HEK293T (cell line): ENCODE measurements at regions not wholly inside any gene's neighbourhood (a gene's known extent, or its start where the extent isn't known, plus 50 kb on each side); places are given as distances from the start of the nearest gene placed in this dataset.
"Not testable (repeated sequence)": the region's sequence is repeated elsewhere in the genome, so short reads cannot be mapped to it uniquely, and the experiment has no call there.

Experiments
- CTCF ChIA-PET: fragments of 350-600 bp; formaldehyde crosslinking; extraction: SDS; loops from one replicate; lab custom pipeline; 2021; ENCODE audit warnings: antibody characterized with exemption, inconsistent platforms; lab: Yijun Ruan, JAX
- POLR2A ChIA-PET: fragments of 350-600 bp; formaldehyde crosslinking; extraction: SDS; loops from one replicate; lab custom pipeline; 2020; ENCODE audit warnings: antibody characterized with exemption, inconsistent platforms; lab: Yijun Ruan, JAX
- DNase-seq: peaks from one replicate; pipeline ENCODE4 v3.0.0; 2012; ENCODE audit warnings: mixed read lengths; ENCODE audit errors: extremely low spot score
- ARNT ChIP-seq: fragments of 450-650 bp; IDR thresholded peaks from 2 replicates; pipeline ENCODE4 v1.6.1; 2017; ENCODE audit warnings: mild to moderate bottlenecking
- BHLHE40 ChIP-seq: fragments of 450-650 bp; IDR thresholded peaks from 2 replicates; pipeline ENCODE4 v1.6.1; 2016; ENCODE audit warnings: mild to moderate bottlenecking, moderate library complexity, borderline replicate concordance
- CTBP1 ChIP-seq: fragments of 450-650 bp; IDR thresholded peaks from 2 replicates; pipeline ENCODE4 v1.6.1; 2016; ENCODE audit warnings: borderline replicate concordance
- ELF4 ChIP-seq: fragments of 450-650 bp; IDR thresholded peaks from 2 replicates; pipeline ENCODE4 v1.6.1; 2017; ENCODE audit warnings: antibody characterized with exemption
- FOXA1 ChIP-seq: fragments of 450-650 bp; IDR thresholded peaks from 2 replicates; pipeline ENCODE4 v1.6.1; 2016; ENCODE audit warnings: mild to moderate bottlenecking
- FOXK2 ChIP-seq: fragments of 450-650 bp; IDR thresholded peaks from 2 replicates; pipeline ENCODE4 v1.6.1; 2016; ENCODE audit warnings: mild to moderate bottlenecking
- FOXM1 ChIP-seq: fragments of 450-650 bp; IDR thresholded peaks from 2 replicates; pipeline ENCODE4 v1.6.1; 2017; ENCODE audit warnings: mild to moderate bottlenecking, borderline replicate concordance
- HDGF ChIP-seq: fragments of 450-650 bp; IDR thresholded peaks from 2 replicates; pipeline ENCODE4 v1.6.1; 2017; ENCODE audit warnings: antibody characterized with exemption, borderline replicate concordance
- L3MBTL2 ChIP-seq: fragments of 450-650 bp; conservative IDR thresholded peaks from 2 replicates; pipeline ENCODE4 v1.6.1; 2016; ENCODE audit warnings: mild to moderate bottlenecking
- LEF1 ChIP-seq: fragments of 450-650 bp; IDR thresholded peaks from 2 replicates; pipeline ENCODE4 v1.6.1; 2017; ENCODE audit warnings: mild to moderate bottlenecking, borderline replicate concordance
- NFRKB ChIP-seq: fragments of 450-650 bp; IDR thresholded peaks from 2 replicates; pipeline ENCODE4 v1.6.1; 2016; ENCODE audit warnings: mild to moderate bottlenecking, moderate library complexity
- SP1 ChIP-seq: fragments of 450-650 bp; IDR thresholded peaks from 2 replicates; pipeline ENCODE4 v1.6.1; 2017
- SUZ12 ChIP-seq: fragments of 450-650 bp; IDR thresholded peaks from 2 replicates; pipeline ENCODE4 v1.6.1; 2016; ENCODE audit warnings: mild to moderate bottlenecking
- TARDBP ChIP-seq: fragments of 450-650 bp; IDR thresholded peaks from 2 replicates; pipeline ENCODE4 v1.6.1; 2016
- ZNF384 ChIP-seq: fragments of 450-650 bp; IDR thresholded peaks from 2 replicates; pipeline ENCODE4 v1.6.1; 2016
- TF ChIP-seq, protein P1 (sequence below): fragments of 450-650 bp; IDR thresholded peaks from 2 replicates; pipeline ENCODE4 v1.6.1; 2016

GRCh38 chr6:100209323-100210136 is 215.5 kb upstream of the MCHR2 start:
- CTCF ChIA-PET: interaction anchor here (0.8 kb wide), 1 partner anchor 21 kb away, joined by 4 read pairs; no protein-coding TSS in a partner anchor
- TF ChIP-seq ARNT (no peak), NFRKB (no peak), L3MBTL2 (no peak), CTBP1 (no peak), SP1 (no peak), FOXM1 (no peak), ELF4 (no peak), TARDBP (no peak), FOXK2 (no peak), FOXA1 (no peak), HDGF (no peak), SUZ12 (no peak), ZNF384 (no peak), LEF1 (no peak), BHLHE40 (no peak)
- TF ChIP-seq, protein P1, sequence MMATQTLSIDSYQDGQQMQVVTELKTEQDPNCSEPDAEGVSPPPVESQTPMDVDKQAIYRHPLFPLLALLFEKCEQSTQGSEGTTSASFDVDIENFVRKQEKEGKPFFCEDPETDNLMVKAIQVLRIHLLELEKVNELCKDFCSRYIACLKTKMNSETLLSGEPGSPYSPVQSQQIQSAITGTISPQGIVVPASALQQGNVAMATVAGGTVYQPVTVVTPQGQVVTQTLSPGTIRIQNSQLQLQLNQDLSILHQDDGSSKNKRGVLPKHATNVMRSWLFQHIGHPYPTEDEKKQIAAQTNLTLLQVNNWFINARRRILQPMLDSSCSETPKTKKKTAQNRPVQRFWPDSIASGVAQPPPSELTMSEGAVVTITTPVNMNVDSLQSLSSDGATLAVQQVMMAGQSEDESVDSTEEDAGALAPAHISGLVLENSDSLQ: no peak
- POLR2A ChIA-PET: interaction anchor here (0.9 kb wide), 1 partner anchor 20 kb away, joined by 3 read pairs; no protein-coding TSS in a partner anchor
- DNase-seq: no peak

DNA sequence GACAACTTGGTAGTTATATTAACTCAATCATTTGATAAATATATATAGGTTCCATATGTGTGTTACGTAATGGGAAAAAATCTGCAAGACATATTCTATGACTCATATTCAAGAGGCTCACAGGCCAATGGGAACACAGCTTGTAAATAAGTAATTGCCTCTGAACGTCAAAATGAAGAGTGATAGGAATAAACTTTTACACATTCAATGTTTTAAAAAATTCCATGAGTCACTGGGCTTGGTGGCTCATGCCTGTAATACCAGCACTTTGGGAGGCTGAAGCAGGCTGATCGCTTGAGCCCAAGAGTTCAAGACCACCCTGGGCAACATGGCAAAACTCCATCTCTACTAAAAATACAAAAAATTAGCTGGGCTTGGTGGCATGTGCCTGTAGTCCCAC is 209.4 kb upstream of the MCHR2 start:
- no peak for DNase-seq
- CTCF ChIA-PET: no interaction called here

DNA sequence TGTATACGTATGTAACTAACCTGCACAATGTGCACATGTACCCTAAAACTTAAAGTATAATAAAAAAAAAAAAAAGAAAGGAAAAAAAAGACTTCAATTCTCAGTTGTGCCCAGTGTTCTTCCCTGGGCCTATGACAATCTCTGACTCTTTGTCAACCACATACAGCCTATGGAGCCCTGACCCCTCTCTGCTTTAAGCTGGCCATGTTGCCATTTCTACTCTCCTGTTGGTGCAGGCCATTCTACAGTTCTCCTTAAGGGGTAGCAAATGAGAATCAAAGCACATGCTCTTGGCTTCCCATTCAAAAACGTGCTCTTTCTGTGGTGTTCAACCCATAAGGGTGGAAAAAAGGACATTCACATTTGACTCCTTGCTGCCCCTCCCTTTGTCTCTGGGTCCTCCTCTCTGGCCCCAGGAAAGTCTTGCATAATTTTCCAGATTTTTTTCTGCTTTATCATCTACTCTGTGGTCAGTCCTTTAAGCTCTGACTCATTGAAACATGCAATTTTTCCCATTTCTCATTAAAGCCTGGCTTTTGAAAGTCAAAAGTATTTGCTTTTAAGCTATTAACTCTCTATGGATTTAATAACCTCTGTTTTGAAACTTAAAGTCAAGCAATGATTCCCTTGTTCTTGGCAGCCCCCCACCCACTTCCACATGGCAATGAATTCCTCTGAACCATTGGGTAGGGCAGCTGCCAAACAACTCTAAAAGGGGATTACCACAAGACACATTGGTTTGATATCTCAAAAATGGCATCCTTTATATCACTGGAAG is 208.6 kb upstream of the MCHR2 start:
- ChIA-PET POLR2A (no interaction called here), CTCF (no interaction called here)
- no peak for DNase-seq
- TF ChIP-seq LEF1: no peak
- TF ChIP-seq CTBP1: no peak
- no peak for TF ChIP-seq SUZ12
- no peak for TF ChIP-seq FOXM1
- no peak for TF ChIP-seq L3MBTL2
- no peak for TF ChIP-seq SP1
- TF ChIP-seq ARNT: no peak

More for the DNA sequence above, 209.4 kb upstream of the MCHR2 start:
- POLR2A ChIA-PET: no interaction called here
- no peak for TF ChIP-seq FOXM1
- TF ChIP-seq L3MBTL2: no peak
- TF ChIP-seq TARDBP: no peak
- TF ChIP-seq FOXK2: no peak
- TF ChIP-seq HDGF: no peak
- TF ChIP-seq NFRKB: no peak

GRCh38 chr6:100196214-100196982 is 202.4 kb upstream of the MCHR2 start:
- TF ChIP-seq L3MBTL2: 0 out of 2 replicates have a peak, but pooled peaks have one; percentile 26
- CTCF ChIA-PET, DNase-seq, POLR2A ChIA-PET: not testable (repeated sequence)

- POLR2A ChIA-PET, DNase-seq, CTCF ChIA-PET: not testable (repeated sequence)
These were observed 201.2 kb upstream of the MCHR2 start for GRCh38 chr6:100195244-100195643.

DNA sequence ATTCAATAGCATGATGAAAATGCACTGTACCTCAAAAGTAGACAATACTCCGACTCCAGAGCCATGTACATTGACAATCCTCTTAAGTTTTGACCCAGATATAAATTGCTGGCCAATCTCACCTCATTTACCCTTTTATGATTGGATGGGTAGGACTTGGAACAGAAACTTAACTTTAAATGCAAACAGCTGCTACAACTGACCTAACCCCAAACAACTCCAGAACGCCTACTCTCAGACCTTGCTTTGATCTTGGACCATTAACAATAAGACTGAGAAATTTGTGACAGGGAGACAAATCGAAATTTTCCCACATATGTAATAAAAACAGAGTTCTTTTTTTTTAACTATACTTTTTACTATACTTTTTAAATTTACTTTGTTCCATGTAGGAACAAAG is 200.5 kb upstream of the MCHR2 start:
- CTCF ChIA-PET: interaction anchor here (0.6 kb wide), 1 partner anchor 18 kb away, joined by 3 read pairs; no protein-coding TSS in a partner anchor
- TF ChIP-seq FOXK2: no peak
- TF ChIP-seq HDGF: no peak
- TF ChIP-seq, protein P1: no peak
- no peak for TF ChIP-seq ZNF384
- TF ChIP-seq CTBP1: no peak
- TF ChIP-seq BHLHE40: no peak
- no peak for TF ChIP-seq NFRKB
- no peak for TF ChIP-seq ARNT
- DNase-seq: no peak
- POLR2A ChIA-PET: no interaction called here

DNA sequence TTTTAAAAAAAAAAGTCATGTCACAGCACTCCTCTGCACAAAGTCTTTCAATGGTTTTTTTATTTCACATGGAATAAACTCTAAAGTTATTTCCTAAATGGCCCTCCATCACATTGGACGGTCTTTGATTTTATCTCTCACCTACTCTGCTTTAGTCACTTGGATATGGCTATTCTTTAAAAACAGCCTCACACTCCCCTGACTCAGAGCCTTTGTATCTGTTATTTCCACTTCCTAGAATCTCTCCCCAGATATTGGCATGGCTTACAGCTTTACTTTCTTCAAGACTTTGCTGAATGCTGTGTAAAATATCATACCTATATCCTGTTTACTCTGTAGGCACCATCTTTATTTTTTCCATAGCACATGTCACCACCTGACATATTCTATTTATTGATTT is 194.7 kb upstream of the MCHR2 start:
- CTCF ChIA-PET: no interaction called here
- DNase-seq: no peak
- no peak for TF ChIP-seq BHLHE40
- no peak for TF ChIP-seq CTBP1
- TF ChIP-seq NFRKB: no peak
- TF ChIP-seq SP1: no peak
- TF ChIP-seq FOXM1: no peak
- TF ChIP-seq L3MBTL2: no peak
- TF ChIP-seq HDGF: no peak
- TF ChIP-seq ELF4: no peak
- no peak for TF ChIP-seq ZNF384
- TF ChIP-seq LEF1: no peak
- no peak for TF ChIP-seq ARNT
- TF ChIP-seq, protein P1: no peak
- no peak for TF ChIP-seq TARDBP
- POLR2A ChIA-PET: no interaction called here
